D721Med (cell line): ENCODE measurements at regions not wholly inside any gene's neighbourhood (a gene's known extent, or its start where the extent isn't known, plus 50 kb on each side); places are given as distances from the start of the nearest gene placed in this dataset.
"Not testable (repeated sequence)": the region's sequence is repeated elsewhere in the genome, so short reads cannot be mapped to it uniquely, and the experiment has no call there.

Experiments
- DNase-seq: peaks from one replicate; pipeline ENCODE4 v3.0.0; 2011; ENCODE audit warnings: low spot score; ENCODE audit not compliant: insufficient read length
- FAIRE-seq: peaks from 2 replicates; lab custom pipeline; 2011; peaks lifted over from hg19 to GRCh38; lab: Jason Lieb, UNC
- TF ChIP-seq, protein P1 (sequence below): IDR thresholded peaks from 2 replicates; pipeline ENCODE4 v1.5.1; 2012; ENCODE audit warnings: mild to moderate bottlenecking, control low read depth; ENCODE audit not compliant: insufficient read depth; ENCODE audit errors: missing control alignments

GRCh38 chr7:119256446-119257131 is 1016.4 kb upstream of the KCND2 start:
- FAIRE-seq (no peak), DNase-seq (no peak)

DNA sequence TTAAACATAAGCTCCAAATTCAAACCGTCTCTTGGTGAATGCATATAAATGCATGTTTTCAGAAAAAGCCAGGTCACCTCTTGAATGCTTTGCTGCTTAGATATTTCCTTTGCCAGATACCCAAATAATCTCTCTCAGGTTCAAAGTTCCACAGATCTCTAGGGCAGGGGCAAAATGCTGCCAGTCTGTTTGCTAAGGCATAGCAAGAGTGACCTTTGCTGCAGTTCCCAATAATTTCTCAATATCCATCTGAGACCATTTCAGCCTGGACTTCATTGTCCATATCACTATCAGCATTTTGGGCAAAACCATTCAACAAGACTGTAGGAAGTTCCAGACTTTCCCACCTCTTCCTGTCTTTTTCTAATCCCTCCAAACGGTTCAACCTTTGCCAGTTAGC is 1006.2 kb upstream of the KCND2 start:
- not testable (repeated sequence) for FAIRE-seq, DNase-seq

More at GRCh38 chr7:119256446-119257131, 1016.4 kb upstream of the KCND2 start:
- TF ChIP-seq, protein P1, sequence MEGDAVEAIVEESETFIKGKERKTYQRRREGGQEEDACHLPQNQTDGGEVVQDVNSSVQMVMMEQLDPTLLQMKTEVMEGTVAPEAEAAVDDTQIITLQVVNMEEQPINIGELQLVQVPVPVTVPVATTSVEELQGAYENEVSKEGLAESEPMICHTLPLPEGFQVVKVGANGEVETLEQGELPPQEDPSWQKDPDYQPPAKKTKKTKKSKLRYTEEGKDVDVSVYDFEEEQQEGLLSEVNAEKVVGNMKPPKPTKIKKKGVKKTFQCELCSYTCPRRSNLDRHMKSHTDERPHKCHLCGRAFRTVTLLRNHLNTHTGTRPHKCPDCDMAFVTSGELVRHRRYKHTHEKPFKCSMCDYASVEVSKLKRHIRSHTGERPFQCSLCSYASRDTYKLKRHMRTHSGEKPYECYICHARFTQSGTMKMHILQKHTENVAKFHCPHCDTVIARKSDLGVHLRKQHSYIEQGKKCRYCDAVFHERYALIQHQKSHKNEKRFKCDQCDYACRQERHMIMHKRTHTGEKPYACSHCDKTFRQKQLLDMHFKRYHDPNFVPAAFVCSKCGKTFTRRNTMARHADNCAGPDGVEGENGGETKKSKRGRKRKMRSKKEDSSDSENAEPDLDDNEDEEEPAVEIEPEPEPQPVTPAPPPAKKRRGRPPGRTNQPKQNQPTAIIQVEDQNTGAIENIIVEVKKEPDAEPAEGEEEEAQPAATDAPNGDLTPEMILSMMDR, result no peak

- FAIRE-seq, result no peak
- TF ChIP-seq, protein P1, result peak; percentile 96
- no peak for DNase-seq
Observed at GRCh38 chr7:119270045-119270464, 1002.9 kb upstream of the KCND2 start.

DNA sequence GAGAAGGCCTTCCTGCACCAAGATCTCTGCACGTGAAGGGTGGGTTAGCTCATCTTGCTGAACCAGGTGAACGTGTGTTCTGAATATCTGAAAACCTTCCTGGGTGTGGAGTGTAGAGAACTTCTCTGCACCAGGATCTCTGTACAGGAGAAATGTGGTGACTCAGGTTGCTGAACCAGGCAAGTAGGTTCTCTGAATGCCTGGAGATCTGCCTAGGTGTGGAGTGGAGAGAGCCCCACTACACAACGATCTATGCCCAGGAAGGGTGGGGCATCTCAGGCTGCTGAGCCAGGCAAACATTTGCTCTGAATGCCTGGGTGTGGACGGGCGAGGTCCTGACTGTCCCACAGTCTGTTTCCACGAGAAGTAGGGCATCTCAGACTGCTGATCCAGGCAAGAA is 1002.3 kb upstream of the KCND2 start:
- no peak for FAIRE-seq
- TF ChIP-seq, protein P1, result no peak
- no peak for DNase-seq

GRCh38 chr7:119271147-119271779 is 1001.7 kb upstream of the KCND2 start:
- FAIRE-seq (no peak), DNase-seq (no peak)
- TF ChIP-seq, protein P1, result no peak

DNA sequence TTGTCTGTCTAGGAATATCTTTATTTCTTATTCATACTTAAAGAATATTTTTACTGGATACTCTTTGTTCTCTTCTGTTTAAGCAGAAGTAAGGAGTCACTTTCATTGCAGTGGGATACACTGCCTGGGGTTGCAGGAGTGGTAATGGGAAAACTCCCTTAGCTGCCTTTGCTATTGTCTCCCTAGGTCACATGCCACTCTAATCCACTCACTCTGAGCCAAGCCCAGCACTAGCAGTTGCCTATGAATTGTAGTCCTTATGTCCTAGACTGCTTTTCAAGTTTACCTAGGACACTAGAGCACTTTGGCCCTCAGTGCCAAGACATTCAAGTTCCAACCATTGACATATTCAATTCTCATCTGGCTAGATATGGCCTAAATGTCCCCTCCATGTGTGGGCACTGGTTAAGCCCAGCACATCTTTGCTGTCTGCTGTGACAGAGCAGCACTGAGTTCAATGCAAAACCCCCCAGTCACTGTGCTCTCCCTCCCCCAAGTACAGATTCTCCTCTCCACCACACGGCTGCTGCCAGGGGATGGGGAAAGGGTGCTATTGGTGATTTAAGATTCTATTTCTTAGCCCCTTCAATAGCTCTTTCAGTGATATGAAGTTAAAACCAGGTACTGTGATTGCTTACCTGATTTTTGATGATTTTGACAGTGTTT is 991.7 kb upstream of the KCND2 start:
- DNase-seq, result no peak
- TF ChIP-seq, protein P1, result no peak
- no peak for FAIRE-seq

DNA sequence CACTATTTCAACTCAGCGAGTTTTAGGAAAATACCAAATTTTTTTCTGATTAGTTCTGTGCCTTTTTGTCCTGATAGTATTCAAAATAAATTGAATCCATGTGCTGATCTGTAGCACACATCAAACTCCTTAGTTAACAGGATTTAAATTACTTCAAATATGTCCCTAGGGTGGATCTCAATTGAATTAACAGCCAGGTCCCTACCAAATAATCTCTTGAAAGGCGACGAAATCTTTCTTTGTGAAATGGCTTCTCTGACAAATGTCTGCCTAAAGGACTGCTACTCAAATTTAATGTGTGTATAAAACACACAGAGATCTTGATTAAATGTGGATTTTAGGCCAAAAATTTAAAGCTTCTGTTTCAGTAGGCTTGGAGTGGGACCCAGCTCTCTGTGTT is 989.6 kb upstream of the KCND2 start:
- no peak for FAIRE-seq
- TF ChIP-seq, protein P1, result no peak
- no peak for DNase-seq
